GM04503 (cell line): ENCODE measurements at regions not wholly inside any gene's neighbourhood (a gene's known extent, or its start where the extent isn't known, plus 50 kb on each side); places are given as distances from the start of the nearest gene placed in this dataset.

Source experiments
- DNase-seq: peaks from one replicate; pipeline ENCODE4 v3.0.0-alpha.2; 2012; ENCODE audit warnings: low read depth

- DNase-seq, result no peak
Observed at GRCh38 chr3:34247401-34247800, 449.0 kb downstream of the PDCD6IP start.

GRCh38 chr3:34248352-34248751, 449.9 kb downstream of the PDCD6IP start:
- no peak for DNase-seq

- no peak for DNase-seq
Observed at GRCh38 chr3:34254285-34254684, 455.9 kb downstream of the PDCD6IP start.

- no peak for DNase-seq
Observed at GRCh38 chr3:34256021-34256420, 457.6 kb downstream of the PDCD6IP start.

- no peak for DNase-seq
Observed at GRCh38 chr3:34256791-34257190, 458.4 kb downstream of the PDCD6IP start.

GRCh38 chr3:34258271-34258998, 460.0 kb downstream of the PDCD6IP start:
- no peak for DNase-seq

- DNase-seq, result no peak
Observed at GRCh38 chr3:34260271-34261000, 462.0 kb downstream of the PDCD6IP start.

- no peak for DNase-seq
Observed at GRCh38 chr3:34261001-34261385, 462.6 kb downstream of the PDCD6IP start.

- DNase-seq, result no peak
Observed at GRCh38 chr3:34263101-34263621, 464.7 kb downstream of the PDCD6IP start.

- no peak for DNase-seq
Observed at GRCh38 chr3:34264337-34265041, 466.1 kb downstream of the PDCD6IP start.

- no peak for DNase-seq
Observed at GRCh38 chr3:34267088-34267487, 468.7 kb downstream of the PDCD6IP start.

- DNase-seq, result no peak
Observed at GRCh38 chr3:34268032-34268709, 469.7 kb downstream of the PDCD6IP start.

GRCh38 chr3:34275811-34276210, 477.4 kb downstream of the PDCD6IP start:
- DNase-seq, result no peak

GRCh38 chr3:34276342-34276741, 477.9 kb downstream of the PDCD6IP start:
- DNase-seq, result no peak

GRCh38 chr3:34277110-34277509, 478.7 kb downstream of the PDCD6IP start:
- DNase-seq, result no peak

GRCh38 chr3:34279901-34280300, 481.5 kb downstream of the PDCD6IP start:
- DNase-seq, result no peak

GRCh38 chr3:34283751-34284150, 485.3 kb downstream of the PDCD6IP start:
- DNase-seq, result no peak

- no peak for DNase-seq
Observed at GRCh38 chr3:34284959-34285826, 486.8 kb downstream of the PDCD6IP start.

- no peak for DNase-seq
Observed at GRCh38 chr3:34285827-34286188, 487.4 kb downstream of the PDCD6IP start.

GRCh38 chr3:34292605-34293300, 494.3 kb downstream of the PDCD6IP start:
- no peak for DNase-seq

GRCh38 chr3:34294240-34294639, 495.8 kb downstream of the PDCD6IP start:
- no peak for DNase-seq
